ENCODE measurements at regions not wholly inside any gene's neighbourhood (a gene's known extent, or its start where the extent isn't known, plus 50 kb on each side); places are given as distances from the start of the nearest gene placed in this dataset.

DNA sequence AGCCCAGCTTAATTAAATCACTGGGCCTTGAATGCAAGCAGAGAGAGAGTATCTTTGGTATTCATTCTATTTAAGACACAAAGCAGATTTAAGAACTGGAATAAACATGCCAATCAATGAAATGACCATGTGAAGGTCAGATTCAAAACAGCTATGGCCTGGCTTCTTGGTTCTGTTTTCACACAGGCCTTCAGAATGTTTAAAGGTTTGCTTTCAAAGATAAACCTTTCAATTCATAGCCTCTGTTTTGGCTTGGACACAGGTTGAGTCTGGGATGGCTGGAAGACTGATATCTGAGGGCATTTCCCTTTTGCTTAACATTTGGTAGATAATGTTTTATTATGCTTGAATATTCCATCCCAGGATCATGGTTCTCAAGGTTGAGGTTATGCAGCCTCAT is 244.4 kb upstream of the KBTBD8 start:
- no peaks in the 10 kb centered on the region for H3K27me3 ChIP-seq (ENCODE audit: insufficient read depth, poor library complexity, severe bottlenecking)
- H3K27ac ChIP-seq (ENCODE audit: poor library complexity, severe bottlenecking) = no peak overlapping the region
- no peaks in the 10 kb centered on the region for H3K4me1 ChIP-seq (ENCODE audit: insufficient read depth, poor library complexity, severe bottlenecking)
- no peak overlapping the region for H3K4me3 ChIP-seq (ENCODE audit: severe bottlenecking)
- TF ChIP-seq, protein P1, sequence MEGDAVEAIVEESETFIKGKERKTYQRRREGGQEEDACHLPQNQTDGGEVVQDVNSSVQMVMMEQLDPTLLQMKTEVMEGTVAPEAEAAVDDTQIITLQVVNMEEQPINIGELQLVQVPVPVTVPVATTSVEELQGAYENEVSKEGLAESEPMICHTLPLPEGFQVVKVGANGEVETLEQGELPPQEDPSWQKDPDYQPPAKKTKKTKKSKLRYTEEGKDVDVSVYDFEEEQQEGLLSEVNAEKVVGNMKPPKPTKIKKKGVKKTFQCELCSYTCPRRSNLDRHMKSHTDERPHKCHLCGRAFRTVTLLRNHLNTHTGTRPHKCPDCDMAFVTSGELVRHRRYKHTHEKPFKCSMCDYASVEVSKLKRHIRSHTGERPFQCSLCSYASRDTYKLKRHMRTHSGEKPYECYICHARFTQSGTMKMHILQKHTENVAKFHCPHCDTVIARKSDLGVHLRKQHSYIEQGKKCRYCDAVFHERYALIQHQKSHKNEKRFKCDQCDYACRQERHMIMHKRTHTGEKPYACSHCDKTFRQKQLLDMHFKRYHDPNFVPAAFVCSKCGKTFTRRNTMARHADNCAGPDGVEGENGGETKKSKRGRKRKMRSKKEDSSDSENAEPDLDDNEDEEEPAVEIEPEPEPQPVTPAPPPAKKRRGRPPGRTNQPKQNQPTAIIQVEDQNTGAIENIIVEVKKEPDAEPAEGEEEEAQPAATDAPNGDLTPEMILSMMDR (IDR thresholded peaks at IDR 0.05; ENCODE audit: poor library complexity, severe bottlenecking) = no peak
- ATAC-seq (ENCODE audit: low read depth) = no peak
- H3K36me3 ChIP-seq (ENCODE audit: low read depth) = no peaks in the 10 kb centered on the region
- no peak for DNase-seq (ENCODE audit: low spot score)
- H3K9me3 ChIP-seq (ENCODE audit: severe bottlenecking) = no peaks in the 10 kb centered on the region

DNA sequence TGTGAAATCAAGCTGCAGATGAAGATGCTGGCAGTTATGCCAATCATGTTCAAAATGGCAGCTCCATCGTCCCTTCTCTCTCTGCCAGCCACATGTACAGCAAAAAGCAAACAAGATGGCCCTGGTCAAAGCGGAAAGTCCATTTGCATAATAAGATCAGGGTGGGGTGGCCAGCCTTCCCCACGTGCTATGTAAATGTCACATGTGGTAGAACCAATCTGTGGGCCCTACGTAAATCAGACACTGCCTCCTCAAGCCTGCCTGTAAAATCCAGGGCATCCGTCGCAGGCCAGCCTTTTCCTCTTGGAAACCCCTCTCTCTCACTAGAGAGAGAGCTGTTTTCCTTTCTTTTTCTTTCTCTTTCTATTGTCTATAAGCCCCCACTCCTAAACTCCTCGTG is 243.5 kb upstream of the KBTBD8 start:
- no peaks in the 10 kb centered on the region for H3K9me3 ChIP-seq (ENCODE audit: severe bottlenecking)
- no peak overlapping the region for H3K27ac ChIP-seq (ENCODE audit: poor library complexity, severe bottlenecking)

DNA sequence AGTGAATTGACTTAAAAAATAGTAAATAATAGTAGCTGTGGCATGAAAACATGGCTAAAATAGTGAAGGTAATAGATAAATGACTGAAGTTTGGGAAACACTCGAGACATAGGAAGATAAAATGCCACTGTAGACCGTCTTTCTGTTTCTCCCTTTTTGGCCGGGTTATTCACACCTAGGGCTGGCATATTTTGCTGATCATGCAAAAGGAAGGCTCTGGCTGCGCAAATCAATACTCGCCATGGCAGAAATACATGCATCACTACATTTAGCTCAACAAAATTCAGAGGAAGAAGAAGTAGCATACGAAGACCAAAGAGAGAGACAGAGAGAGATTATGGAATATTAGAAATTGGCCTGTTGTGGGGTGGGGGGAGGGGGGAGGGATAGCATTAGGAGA is 242.2 kb upstream of the KBTBD8 start:
- H3K27me3 ChIP-seq (ENCODE audit: insufficient read depth, poor library complexity, severe bottlenecking) = no peaks in the 10 kb centered on the region
- H3K4me3 ChIP-seq (ENCODE audit: severe bottlenecking) = no peak overlapping the region
- no peak overlapping the region for H3K27ac ChIP-seq (ENCODE audit: poor library complexity, severe bottlenecking)
- TF ChIP-seq, protein P1 (IDR thresholded peaks at IDR 0.05; ENCODE audit: poor library complexity, severe bottlenecking) = no peak
- H3K4me1 ChIP-seq (ENCODE audit: insufficient read depth, poor library complexity, severe bottlenecking) = no peaks in the 10 kb centered on the region
- no peak for DNase-seq (ENCODE audit: low spot score)
- H3K36me3 ChIP-seq (ENCODE audit: low read depth) = no peaks in the 10 kb centered on the region
- no peaks in the 10 kb centered on the region for H3K9me3 ChIP-seq (ENCODE audit: severe bottlenecking)
- no peak for ATAC-seq (ENCODE audit: low read depth)

More for the DNA sequence above, 243.5 kb upstream of the KBTBD8 start:
- Histone ChIP-seq H3K36me3 (ENCODE audit: low read depth) (no peaks in the 10 kb centered on the region), H3K4me1 (ENCODE audit: insufficient read depth, poor library complexity, severe bottlenecking) (no peaks in the 10 kb centered on the region), H3K27me3 (ENCODE audit: insufficient read depth, poor library complexity, severe bottlenecking) (no peaks in the 10 kb centered on the region), H3K4me3 (ENCODE audit: severe bottlenecking) (no peak overlapping the region)
- ATAC-seq (ENCODE audit: low read depth) (no peak), DNase-seq (ENCODE audit: low spot score) (no peak)
- TF ChIP-seq, protein P1 (IDR thresholded peaks at IDR 0.05; ENCODE audit: poor library complexity, severe bottlenecking) = no peak

DNA sequence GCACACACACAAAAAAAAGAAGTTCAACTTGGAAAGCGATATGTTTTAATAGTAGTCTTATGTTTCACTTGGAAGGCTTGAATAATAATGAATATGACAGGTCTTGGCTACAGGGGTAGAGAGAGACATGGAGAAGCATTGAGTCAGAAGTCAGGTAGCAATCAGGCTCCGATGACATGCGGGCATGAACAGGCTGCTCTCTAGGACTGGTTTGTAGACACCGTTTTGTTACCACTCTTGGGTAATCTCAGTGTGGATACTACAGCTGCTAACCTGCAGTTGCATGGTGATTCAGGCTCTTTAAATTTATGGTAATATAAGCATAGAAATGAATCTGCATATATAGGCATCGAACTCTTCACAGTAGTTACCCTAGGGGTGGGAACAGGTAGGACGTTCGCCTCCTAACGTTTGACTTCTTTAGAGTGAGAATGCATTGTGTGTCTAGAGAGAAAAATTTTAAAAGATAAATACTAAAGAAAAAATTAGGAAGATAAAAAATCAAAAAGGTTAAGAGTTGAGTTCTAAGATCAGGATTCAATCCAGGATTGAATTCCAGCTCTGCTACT is 241.6 kb upstream of the KBTBD8 start:
- no peak for DNase-seq (ENCODE audit: low spot score)
- Histone ChIP-seq H3K27ac (ENCODE audit: poor library complexity, severe bottlenecking) (no peak overlapping the region), H3K4me3 (ENCODE audit: severe bottlenecking) (no peak overlapping the region), H3K36me3 (ENCODE audit: low read depth) (no peaks in the 10 kb centered on the region), H3K4me1 (ENCODE audit: insufficient read depth, poor library complexity, severe bottlenecking) (peaks cover 4% of the 10 kb centered on the region), H3K27me3 (ENCODE audit: insufficient read depth, poor library complexity, severe bottlenecking) (no peaks in the 10 kb centered on the region), H3K9me3 (ENCODE audit: severe bottlenecking) (no peaks in the 10 kb centered on the region)
- TF ChIP-seq, protein P1 (IDR thresholded peaks at IDR 0.05; ENCODE audit: poor library complexity, severe bottlenecking) = no peak
- ATAC-seq (ENCODE audit: low read depth) = peak; percentile 23; the same call in 1 of the 3 replicates

DNA sequence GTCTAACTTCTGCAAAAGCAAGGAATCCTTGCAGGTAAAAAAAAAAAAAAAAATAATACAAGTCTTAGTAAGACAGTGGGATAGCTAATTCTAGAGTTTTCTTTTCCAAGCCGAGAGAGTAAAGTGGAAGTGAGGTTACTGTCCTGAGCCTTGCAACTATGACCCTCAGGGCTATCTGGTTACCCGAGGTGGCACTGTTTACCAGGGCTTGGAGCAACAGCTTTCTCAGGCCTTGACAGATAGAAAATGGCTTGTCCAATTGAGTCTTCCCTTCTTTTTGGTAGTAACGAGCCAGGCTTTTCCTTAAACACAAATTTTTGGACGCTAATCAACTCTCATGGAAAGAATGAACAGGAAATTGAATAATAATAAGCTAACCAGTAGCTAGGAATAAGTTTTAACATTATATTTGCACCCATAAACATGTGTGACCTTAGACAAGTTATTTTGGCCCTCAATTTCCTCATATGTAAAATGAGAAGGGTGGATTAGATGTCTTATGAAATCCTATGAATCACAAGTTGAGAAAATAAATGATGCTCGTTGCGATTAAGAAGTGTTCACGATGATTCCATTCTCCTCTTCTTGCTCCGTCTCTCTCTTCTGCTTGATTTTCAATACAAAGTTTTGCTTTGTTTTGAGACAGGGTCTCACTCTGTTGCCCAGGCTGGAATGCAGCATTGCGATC is 236.9 kb upstream of the KBTBD8 start:
- TF ChIP-seq, protein P1 (IDR thresholded peaks at IDR 0.05; ENCODE audit: poor library complexity, severe bottlenecking) = no peak

More for the DNA sequence above, 236.9 kb upstream of the KBTBD8 start:
- DNase-seq (ENCODE audit: low spot score) (no peak), ATAC-seq (ENCODE audit: low read depth) (peak; percentile 47; the same call in 2 of the 3 replicates)
- H3K4me1 ChIP-seq (ENCODE audit: insufficient read depth, poor library complexity, severe bottlenecking) = peaks cover 6% of the 10 kb centered on the region
- H3K36me3 ChIP-seq (ENCODE audit: low read depth) = no peaks in the 10 kb centered on the region
- no peak overlapping the region for H3K4me3 ChIP-seq (ENCODE audit: severe bottlenecking)
- H3K9me3 ChIP-seq (ENCODE audit: severe bottlenecking) = no peaks in the 10 kb centered on the region
- no peaks in the 10 kb centered on the region for H3K27me3 ChIP-seq (ENCODE audit: insufficient read depth, poor library complexity, severe bottlenecking)
- no peak overlapping the region for H3K27ac ChIP-seq (ENCODE audit: poor library complexity, severe bottlenecking)
